OCI-LY7 (cell line): ENCODE measurements at regions not wholly inside any gene's neighbourhood (a gene's known extent, or its start where the extent isn't known, plus 50 kb on each side); places are given as distances from the start of the nearest gene placed in this dataset.

ENCODE experiments used
- BruUV-seq: library from RNA; stranded (reverse); fragments of 400-500 nt; replicated peaks from 2 replicates; lab custom pipeline; 2021; lab: Mats Ljungman, UMichigan
- CTCF ChIA-PET: fragments of 300-600 bp; sonication (Branson Sonifier 250); formaldehyde crosslinking; loops from one replicate; lab custom pipeline; 2022; ENCODE audit warnings: antibody characterized with exemption; ENCODE audit not compliant: unreplicated experiment; lab: Charles Lee
- POLR2A ChIA-PET: fragments of 300-600 bp; sonication (Branson Sonifier 250); formaldehyde crosslinking; loops from one replicate; lab custom pipeline; 2022; ENCODE audit warnings: antibody characterized with exemption; lab: Charles Lee
- DNase-seq: peaks from one replicate; pipeline ENCODE4 v3.0.0-alpha.2; 2015; ENCODE audit warnings: low spot score
- H2AFZ ChIP-seq: fragments of 200-600 bp; sonication (generic), shearing (Covaris generic); 2 replicates; pipeline ENCODE4 v1.6.1; 2014; ENCODE audit warnings: mild to moderate bottlenecking, antibody characterized with exemption, low read length, moderate library complexity
- H3K27ac ChIP-seq: fragments of 200-600 bp; sonication (generic); 2 replicates; pipeline ENCODE4 v1.5.1; 2014; ENCODE audit warnings: mixed run types, low read depth, mild to moderate bottlenecking, moderate library complexity, low read length, inconsistent platforms; ENCODE audit not compliant: poor library complexity, severe bottlenecking
- H3K36me3 ChIP-seq: fragments of 200-600 bp; sonication (generic); 2 replicates; pipeline ENCODE4 v1.6.1; 2014; ENCODE audit warnings: mild to moderate bottlenecking, antibody characterized with exemption, low read length, moderate library complexity, mixed read lengths; ENCODE audit not compliant: insufficient read depth
- H3K4me1 ChIP-seq: fragments of 200-600 bp; sonication (generic); 2 replicates; pipeline ENCODE4 v1.5.1; 2014; ENCODE audit warnings: mild to moderate bottlenecking, low read length; ENCODE audit not compliant: insufficient read depth, poor library complexity, severe bottlenecking
- H3K4me2 ChIP-seq: fragments of 200-600 bp; sonication (generic); 2 replicates; pipeline ENCODE4 v1.6.1; 2014; ENCODE audit warnings: mild to moderate bottlenecking, low read length
- H3K4me3 ChIP-seq: fragments of 200-600 bp; sonication (generic); 2 replicates; pipeline ENCODE4 v1.5.1; 2014; ENCODE audit warnings: mild to moderate bottlenecking, low read depth, low read length; ENCODE audit not compliant: poor library complexity, severe bottlenecking
- H3K79me2 ChIP-seq: fragments of 200-600 bp; sonication (generic); 2 replicates; pipeline ENCODE4 v1.6.1; 2016; ENCODE audit warnings: low read depth, mild to moderate bottlenecking, low read length, moderate library complexity, mixed read lengths; ENCODE audit not compliant: insufficient read depth
- H3K9me2 ChIP-seq: fragments of 200-600 bp; sonication (generic); 2 replicates; pipeline ENCODE4 v1.6.1; 2016; ENCODE audit warnings: mild to moderate bottlenecking, low read length, mixed read lengths; ENCODE audit not compliant: insufficient read depth
- H3K9me3 ChIP-seq: fragments of 200-600 bp; sonication (generic); 2 replicates; pipeline ENCODE4 v1.6.1; 2014; ENCODE audit warnings: mild to moderate bottlenecking, mixed run types, low read length, mixed read lengths
- H4K20me1 ChIP-seq: fragments of 200-600 bp; sonication (generic); 2 replicates; pipeline ENCODE4 v1.6.1; 2014; ENCODE audit warnings: mild to moderate bottlenecking, antibody characterized with exemption, low read length, moderate library complexity, mixed read lengths; ENCODE audit not compliant: insufficient read depth
- EZH2phosphoT487 ChIP-seq: fragments of 200-600 bp; sonication (generic); IDR thresholded peaks from 2 replicates; pipeline ENCODE4 v1.6.1; 2018; ENCODE audit warnings: low read depth, borderline replicate concordance, mild to moderate bottlenecking, mixed run types, antibody characterized with exemption, low read length, moderate library complexity, mixed read lengths
- intact Hi-C: fragments of 100-400 bp; cut with micrococcal nuclease; formaldehyde crosslinking; loops from one replicate; pipeline ENCODE4 v1.10.0; 2022; ENCODE audit not compliant: unreplicated experiment
- TF ChIP-seq, protein P1 (sequence below): fragments of 200-600 bp; sonication (generic); conservative IDR thresholded peaks from 2 replicates; pipeline ENCODE4 v1.5.1; 2014; ENCODE audit warnings: mild to moderate bottlenecking, antibody characterized with exemption, low read length, moderate library complexity, mixed read lengths

DNA sequence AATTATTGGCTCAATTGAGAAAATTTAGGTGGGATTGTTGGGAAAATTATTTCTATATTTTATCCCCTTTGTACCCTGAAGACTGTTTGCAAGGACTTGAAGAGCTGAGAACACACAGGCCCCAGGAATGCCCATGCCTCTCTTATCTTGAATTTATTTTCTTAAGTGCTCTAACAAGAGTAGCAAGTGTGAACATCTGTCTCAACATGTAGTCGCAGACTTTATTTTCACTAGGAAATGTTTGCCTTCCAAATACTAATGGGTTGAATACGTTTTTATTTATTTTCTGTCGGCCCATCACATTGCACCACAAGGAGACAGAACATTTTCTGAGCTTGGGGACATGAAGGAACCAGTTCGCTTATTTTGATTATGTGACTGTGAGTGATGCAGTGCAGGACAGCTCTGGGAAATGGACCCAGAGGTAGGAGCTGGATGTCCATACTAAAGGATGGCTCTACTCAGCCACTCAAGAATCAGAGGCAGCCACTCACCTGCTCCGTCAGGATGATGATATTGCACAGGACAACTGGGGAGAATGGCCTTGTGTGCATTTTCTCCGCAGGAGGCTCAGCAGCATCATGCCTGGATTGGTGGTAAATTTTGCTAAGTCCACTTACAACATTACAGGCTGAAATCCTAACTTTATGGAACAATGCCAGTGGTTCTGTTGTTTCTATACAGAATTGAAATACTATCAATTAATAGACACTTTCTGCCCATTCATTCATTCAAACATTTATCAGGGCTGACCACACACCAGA is 332.7 kb downstream of the FGFR2 start:
- Histone ChIP-seq H3K36me3 (no peaks in the 10 kb centered on the region), H3K4me2 (no peak overlapping the region), H3K9me3 (no peaks in the 10 kb centered on the region), H3K4me3 (no peak overlapping the region), H3K9me2 (no peaks in the 10 kb centered on the region), H3K4me1 (no peaks in the 10 kb centered on the region), H3K27ac (no peak overlapping the region), H3K79me2 (no peaks in the 10 kb centered on the region), H4K20me1 (no peaks in the 10 kb centered on the region), H2AFZ (no peak overlapping the region)
- DNase-seq = no peak
- intact Hi-C loops = no loop called here
- BruUV-seq = no TSS peak
- ChIA-PET CTCF (no interaction called here), POLR2A (no interaction called here)
- TF ChIP-seq EZH2phosphoT487 = no peak
- TF ChIP-seq, protein P1, sequence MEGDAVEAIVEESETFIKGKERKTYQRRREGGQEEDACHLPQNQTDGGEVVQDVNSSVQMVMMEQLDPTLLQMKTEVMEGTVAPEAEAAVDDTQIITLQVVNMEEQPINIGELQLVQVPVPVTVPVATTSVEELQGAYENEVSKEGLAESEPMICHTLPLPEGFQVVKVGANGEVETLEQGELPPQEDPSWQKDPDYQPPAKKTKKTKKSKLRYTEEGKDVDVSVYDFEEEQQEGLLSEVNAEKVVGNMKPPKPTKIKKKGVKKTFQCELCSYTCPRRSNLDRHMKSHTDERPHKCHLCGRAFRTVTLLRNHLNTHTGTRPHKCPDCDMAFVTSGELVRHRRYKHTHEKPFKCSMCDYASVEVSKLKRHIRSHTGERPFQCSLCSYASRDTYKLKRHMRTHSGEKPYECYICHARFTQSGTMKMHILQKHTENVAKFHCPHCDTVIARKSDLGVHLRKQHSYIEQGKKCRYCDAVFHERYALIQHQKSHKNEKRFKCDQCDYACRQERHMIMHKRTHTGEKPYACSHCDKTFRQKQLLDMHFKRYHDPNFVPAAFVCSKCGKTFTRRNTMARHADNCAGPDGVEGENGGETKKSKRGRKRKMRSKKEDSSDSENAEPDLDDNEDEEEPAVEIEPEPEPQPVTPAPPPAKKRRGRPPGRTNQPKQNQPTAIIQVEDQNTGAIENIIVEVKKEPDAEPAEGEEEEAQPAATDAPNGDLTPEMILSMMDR = no peak

DNA sequence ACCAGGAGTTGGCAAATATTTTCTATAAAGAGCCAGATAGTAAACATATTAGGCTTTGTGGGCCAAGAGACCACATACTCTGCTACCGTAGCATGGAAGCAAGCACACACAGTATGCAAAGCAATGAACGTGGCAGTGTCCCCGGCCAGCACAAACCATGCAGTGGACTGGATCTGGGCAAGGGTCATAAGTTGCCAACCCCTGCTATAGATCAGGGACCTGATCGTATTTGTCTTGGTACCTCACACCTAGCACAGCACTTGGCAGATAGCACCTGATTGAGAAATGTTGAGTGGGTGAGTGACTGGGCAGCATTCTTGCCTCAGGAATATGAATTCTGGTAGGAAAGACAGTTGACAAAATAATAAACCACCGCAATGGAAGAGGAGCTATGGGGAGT is 331.9 kb downstream of the FGFR2 start:
- no peak for TF ChIP-seq EZH2phosphoT487
- TF ChIP-seq, protein P1 = no peak
- ChIA-PET CTCF (no interaction called here), POLR2A (no interaction called here)
- no peak for DNase-seq
- H3K4me1 ChIP-seq = no peaks in the 10 kb centered on the region
- H3K36me3 ChIP-seq = no peaks in the 10 kb centered on the region
- H3K79me2 ChIP-seq = no peaks in the 10 kb centered on the region
- H2AFZ ChIP-seq = no peak overlapping the region
- H4K20me1 ChIP-seq = no peaks in the 10 kb centered on the region
- intact Hi-C loops = no loop called here
- no TSS peak for BruUV-seq
- H3K9me2 ChIP-seq = no peaks in the 10 kb centered on the region
- no peak overlapping the region for H3K4me2 ChIP-seq
- H3K9me3 ChIP-seq = no peaks in the 10 kb centered on the region
- H3K4me3 ChIP-seq = no peak overlapping the region
- H3K27ac ChIP-seq = no peak overlapping the region

DNA sequence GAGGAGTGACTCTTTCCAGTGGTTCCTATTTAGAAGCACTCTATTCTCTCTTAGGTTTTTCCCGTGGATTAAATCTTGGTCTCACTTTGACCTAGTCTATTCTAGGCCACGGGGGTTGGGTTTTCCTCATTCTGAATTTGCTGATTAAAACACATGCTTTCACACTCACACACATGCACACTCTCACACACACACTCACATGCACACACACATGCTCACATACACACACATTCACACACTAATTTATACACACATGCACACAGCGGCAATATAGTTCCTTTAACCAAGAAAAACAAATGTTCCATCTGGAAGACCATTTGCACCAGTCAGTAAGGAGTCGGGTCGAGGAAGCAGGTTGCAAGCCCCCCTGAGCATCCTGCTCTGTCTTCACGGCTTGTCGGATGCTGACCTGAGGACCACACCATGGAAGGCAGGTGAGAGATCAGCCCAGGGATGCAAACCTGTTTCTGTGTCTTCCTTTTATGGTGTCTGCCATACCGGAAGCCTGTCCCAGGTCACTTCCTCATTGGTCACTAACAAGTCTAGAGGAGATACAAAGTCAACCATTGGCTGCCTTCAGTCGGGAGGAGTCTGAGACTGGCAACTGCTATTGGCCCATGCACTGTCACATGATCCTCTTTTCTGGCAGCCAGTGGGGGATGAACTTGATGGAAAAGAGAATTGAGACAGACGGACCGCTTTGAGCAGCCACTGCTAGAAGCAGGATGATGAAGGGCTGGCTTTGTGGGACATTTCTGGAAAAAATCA is 330.8 kb downstream of the FGFR2 start:
- intact Hi-C loops = no loop called here
- no peak overlapping the region for H3K4me3 ChIP-seq
- H3K27ac ChIP-seq = no peak overlapping the region
- POLR2A ChIA-PET = no interaction called here
- H3K9me2 ChIP-seq = no peaks in the 10 kb centered on the region
- H3K79me2 ChIP-seq = no peaks in the 10 kb centered on the region
- CTCF ChIA-PET = no interaction called here
- TF ChIP-seq EZH2phosphoT487 = no peak
- TF ChIP-seq, protein P1 = no peak
- BruUV-seq = no TSS peak
- no peak for DNase-seq
- no peaks in the 10 kb centered on the region for H3K36me3 ChIP-seq
- no peak overlapping the region for H3K4me2 ChIP-seq
- H3K9me3 ChIP-seq = no peaks in the 10 kb centered on the region
- H2AFZ ChIP-seq = no peak overlapping the region
- H3K4me1 ChIP-seq = no peaks in the 10 kb centered on the region
- H4K20me1 ChIP-seq = no peaks in the 10 kb centered on the region
